Trophoblast cell (in vitro differentiated cells and primary cell): ENCODE measurements at regions not wholly inside any gene's neighbourhood (a gene's known extent, or its start where the extent isn't known, plus 50 kb on each side); places are given as distances from the start of the nearest gene placed in this dataset.

ENCODE experiments used
- DNase-seq, 2 donors: peaks; one replicate each; pipeline ENCODE4 v3.0.0-alpha.2; 2016
- H2AFZ ChIP-seq: 2 replicates; pipeline ENCODE4 v1.6.1; 2013; ENCODE audit warnings: low read length, moderate library complexity, mild to moderate bottlenecking; ENCODE audit not compliant: insufficient read depth, poor library complexity
- H2AK5ac ChIP-seq: 2 replicates; pipeline ENCODE4 v1.6.1; 2013; ENCODE audit warnings: mild to moderate bottlenecking, low read length
- H2BK120ac ChIP-seq: 2 replicates; pipeline ENCODE4 v1.6.1; 2013; ENCODE audit warnings: low read length, mild to moderate bottlenecking, moderate library complexity; ENCODE audit not compliant: insufficient read depth, poor library complexity
- H2BK12ac ChIP-seq: 2 replicates; pipeline ENCODE4 v1.6.1; 2013; ENCODE audit warnings: mild to moderate bottlenecking, low read length, moderate library complexity
- H2BK5ac ChIP-seq: 2 replicates; pipeline ENCODE4 v1.6.1; 2013; ENCODE audit warnings: low read length, low read depth, moderate library complexity, mild to moderate bottlenecking; ENCODE audit not compliant: poor library complexity
- H3K14ac ChIP-seq: 2 replicates; pipeline ENCODE4 v1.6.1; 2013; ENCODE audit warnings: mild to moderate bottlenecking, low read length
- H3K18ac ChIP-seq: 2 replicates; pipeline ENCODE4 v1.6.1; 2013; ENCODE audit warnings: mild to moderate bottlenecking, low read length
- H3K23ac ChIP-seq: 2 replicates; pipeline ENCODE4 v1.6.1; 2013; ENCODE audit warnings: low read length
- H3K27ac ChIP-seq: 2 replicates; pipeline ENCODE4 v1.5.1; 2013; ENCODE audit warnings: low read depth, mild to moderate bottlenecking, inconsistent platforms, low read length, moderate library complexity
- H3K27me3 ChIP-seq: 2 replicates; pipeline ENCODE4 v1.6.1; 2013; ENCODE audit warnings: inconsistent platforms, mild to moderate bottlenecking, low read length, moderate library complexity; ENCODE audit not compliant: insufficient read depth
- H3K36me3 ChIP-seq, 2 experiments: 1 replicate in 1 of 2; 2 replicates in 1 of 2; pipeline ENCODE4 v1.6.1; 2013; ENCODE audit warnings: low read length in 2 of 2, mild to moderate bottlenecking in 2 of 2, moderate library complexity in 1 of 2; ENCODE audit not compliant: insufficient read depth in 2 of 2, control insufficient read depth in 1 of 2
- H3K4ac ChIP-seq: 2 replicates; pipeline ENCODE4 v1.6.1; 2013; ENCODE audit warnings: low read depth, mild to moderate bottlenecking, low read length, moderate library complexity
- H3K4me1 ChIP-seq, 2 experiments: 1 replicate in 1 of 2; 2 replicates in 1 of 2; pipeline ENCODE4 v1.6.1; 2013; ENCODE audit warnings: low read length in 2 of 2, mild to moderate bottlenecking in 2 of 2, moderate library complexity in 1 of 2; ENCODE audit not compliant: insufficient read depth in 2 of 2, control insufficient read depth in 1 of 2
- H3K4me2 ChIP-seq: 2 replicates; pipeline ENCODE4 v1.6.1; 2013; ENCODE audit warnings: inconsistent platforms, mild to moderate bottlenecking, low read length, moderate library complexity
- H3K4me3 ChIP-seq: 2 replicates; pipeline ENCODE4 v1.5.1; 2013; ENCODE audit warnings: mild to moderate bottlenecking, low read depth, low read length, inconsistent platforms
- H3K79me1 ChIP-seq: one replicate; pipeline ENCODE4 v1.6.1; 2013; ENCODE audit warnings: low read length
- H3K79me2 ChIP-seq: 2 replicates; pipeline ENCODE4 v1.6.1; 2013; ENCODE audit warnings: low read length, mild to moderate bottlenecking; ENCODE audit not compliant: control insufficient read depth, insufficient read depth, poor library complexity
- H3K9ac ChIP-seq: 2 replicates; pipeline ENCODE4 v1.6.1; 2013; ENCODE audit warnings: mild to moderate bottlenecking, low read length
- H3K9me3 ChIP-seq: 2 replicates; pipeline ENCODE4 v1.6.1; 2013; ENCODE audit warnings: low read depth, mild to moderate bottlenecking, control low read depth, inconsistent platforms, low read length; ENCODE audit not compliant: insufficient read depth
- H4K12ac ChIP-seq: 2 replicates; pipeline ENCODE4 v1.6.1; 2013; ENCODE audit warnings: low read depth, mild to moderate bottlenecking, low read length, moderate library complexity
- H4K8ac ChIP-seq: 2 replicates; pipeline ENCODE4 v1.6.1; 2013; ENCODE audit warnings: low read depth, mild to moderate bottlenecking, low read length, moderate library complexity
- H4K91ac ChIP-seq: one replicate; pipeline ENCODE4 v1.6.1; 2013; ENCODE audit warnings: low read depth, mild to moderate bottlenecking, low read length, moderate library complexity
- WGBS: extraction: QIAGEN DNeasy Blood & Tissue Kit; methylation state at CpG from one replicate; pipeline ENCODE4 v1.1.7; 2013; ENCODE audit warnings: missing lambda C conversion rate; ENCODE audit not compliant: insufficient read length, insufficient coverage; ENCODE audit errors: extremely low coverage; 5-methylcytosine and 5-hydroxymethylcytosine counted together

DNA sequence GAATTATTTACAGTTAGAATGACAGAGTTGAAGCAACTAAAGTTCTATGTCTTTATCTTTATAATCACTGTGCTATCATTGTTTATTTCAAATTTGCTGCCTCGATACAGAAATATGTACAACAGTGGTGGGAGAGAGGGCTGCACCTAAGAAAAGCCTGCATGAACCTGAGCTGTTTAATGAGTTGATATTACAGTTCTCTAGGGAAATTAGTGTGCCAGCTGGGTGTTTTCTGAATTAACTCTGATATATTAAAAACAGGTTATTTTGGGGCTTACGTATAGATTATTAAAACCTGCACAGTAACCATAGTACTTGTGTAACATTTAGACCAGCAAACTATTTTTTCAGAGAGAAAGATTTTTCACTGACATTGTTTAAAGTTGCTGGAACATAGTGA lies 750.5 kb upstream of the DDX18 start:
- no peak overlapping the region for H3K14ac ChIP-seq
- H3K4me3 ChIP-seq, result no peak overlapping the region
- H3K36me3 ChIP-seq, result no peaks in the 10 kb centered on the region
- no peaks in the 10 kb centered on the region for H3K79me2 ChIP-seq
- no peaks in the 10 kb centered on the region for H3K4me1 ChIP-seq
- no peak overlapping the region for H2BK5ac ChIP-seq
- H4K91ac ChIP-seq, result no peak overlapping the region
- DNase-seq, result no peak
- no peak overlapping the region for H4K12ac ChIP-seq
- no peak overlapping the region for H4K8ac ChIP-seq
- H2AK5ac ChIP-seq, result no peak overlapping the region
- H3K27ac ChIP-seq, result no peak overlapping the region
- no peak overlapping the region for H3K18ac ChIP-seq
- no peak overlapping the region for H2BK120ac ChIP-seq
- H3K4ac ChIP-seq, result no peak overlapping the region
- no peak overlapping the region for H2BK12ac ChIP-seq
- no CpG with 5 or more reads among the region's 2 CpGs for WGBS
- H3K9me3 ChIP-seq, result no peaks in the 10 kb centered on the region
- H3K79me1 ChIP-seq, result peaks cover 3% of the 10 kb centered on the region
- no peak overlapping the region for H3K9ac ChIP-seq
- H3K4me2 ChIP-seq, result no peak overlapping the region
- H2AFZ ChIP-seq, result no peak overlapping the region
- H3K23ac ChIP-seq, result no peak overlapping the region
- H3K27me3 ChIP-seq, result no peaks in the 10 kb centered on the region

DNA sequence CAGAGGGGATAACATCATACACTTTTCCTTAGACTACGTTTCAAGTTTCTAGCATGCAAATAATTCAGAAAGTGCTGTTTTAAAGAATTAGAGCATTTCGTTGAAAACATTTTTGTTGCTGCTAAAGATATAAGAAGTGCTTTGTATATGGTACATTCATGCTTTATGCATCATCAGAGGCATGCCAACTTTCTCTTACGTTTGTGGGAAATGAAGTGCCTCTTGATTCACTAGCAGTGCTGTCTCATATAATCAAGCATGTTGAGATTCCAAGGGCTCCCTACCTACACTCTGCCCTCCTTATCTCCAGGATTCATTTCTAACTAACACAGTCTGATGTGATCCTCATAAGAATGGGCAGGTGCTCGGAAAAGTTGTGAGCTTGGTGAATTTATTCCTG lies 748.6 kb upstream of the DDX18 start:
- H2AFZ ChIP-seq, result no peak overlapping the region
- WGBS, result no CpG with 5 or more reads among the region's 4 CpGs
- no peaks in the 10 kb centered on the region for H3K27me3 ChIP-seq
- H2BK120ac ChIP-seq, result no peak overlapping the region
- H2BK12ac ChIP-seq, result no peak overlapping the region
- no peak overlapping the region for H3K23ac ChIP-seq
- DNase-seq, result no peak
- no peak overlapping the region for H4K12ac ChIP-seq
- H4K91ac ChIP-seq, result no peak overlapping the region
- H3K79me2 ChIP-seq, result no peaks in the 10 kb centered on the region
- H3K4me3 ChIP-seq, result no peak overlapping the region
- no peak overlapping the region for H2BK5ac ChIP-seq
- no peak overlapping the region for H3K4ac ChIP-seq
- no peaks in the 10 kb centered on the region for H3K4me1 ChIP-seq
- no peak overlapping the region for H3K27ac ChIP-seq
- H3K79me1 ChIP-seq, result no peaks in the 10 kb centered on the region
- H3K14ac ChIP-seq, result no peak overlapping the region
- H3K9me3 ChIP-seq, result peaks cover 3% of the 10 kb centered on the region
- no peak overlapping the region for H2AK5ac ChIP-seq
- no peak overlapping the region for H3K18ac ChIP-seq
- H3K9ac ChIP-seq, result no peak overlapping the region
- no peaks in the 10 kb centered on the region for H3K36me3 ChIP-seq
- H4K8ac ChIP-seq, result no peak overlapping the region
- H3K4me2 ChIP-seq, result no peak overlapping the region

DNA sequence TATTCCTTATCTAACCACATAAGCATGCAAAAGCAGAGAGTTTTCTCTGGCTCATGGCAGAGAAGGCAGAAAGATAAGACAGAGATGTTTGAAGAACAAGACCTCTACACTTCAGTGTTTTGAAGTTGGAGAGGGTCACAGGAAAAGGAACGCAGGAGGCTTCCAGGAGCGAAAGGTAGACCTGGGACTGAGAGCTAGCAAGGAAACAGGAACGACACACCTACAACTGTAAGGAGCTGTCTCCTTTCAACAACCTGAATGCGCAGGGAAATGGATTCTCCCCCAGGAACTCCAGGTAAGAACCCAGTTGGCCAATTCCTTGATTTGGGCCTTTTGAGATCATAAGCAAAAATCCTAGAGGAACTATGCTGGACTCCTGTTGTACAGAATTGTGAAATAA lies 746.6 kb upstream of the DDX18 start:
- H3K36me3 ChIP-seq, result no peaks in the 10 kb centered on the region
- H3K18ac ChIP-seq, result no peak overlapping the region
- H4K12ac ChIP-seq, result no peak overlapping the region
- H2BK12ac ChIP-seq, result no peak overlapping the region
- H3K4me1 ChIP-seq, result no peaks in the 10 kb centered on the region
- H3K79me1 ChIP-seq, result no peaks in the 10 kb centered on the region
- H3K27me3 ChIP-seq, result no peaks in the 10 kb centered on the region
- H3K9me3 ChIP-seq, result peaks cover 13% of the 10 kb centered on the region
- H3K14ac ChIP-seq, result no peak overlapping the region
- H3K4ac ChIP-seq, result no peak overlapping the region
- H3K9ac ChIP-seq, result no peak overlapping the region
- H2BK120ac ChIP-seq, result no peak overlapping the region
- no peak overlapping the region for H4K91ac ChIP-seq
- DNase-seq, result no peak
- no peak overlapping the region for H2BK5ac ChIP-seq
- H3K79me2 ChIP-seq, result no peaks in the 10 kb centered on the region
- H3K27ac ChIP-seq, result no peak overlapping the region
- no peak overlapping the region for H3K4me2 ChIP-seq
- H3K23ac ChIP-seq, result no peak overlapping the region
- H4K8ac ChIP-seq, result no peak overlapping the region
- no peak overlapping the region for H2AFZ ChIP-seq
- no peak overlapping the region for H3K4me3 ChIP-seq
- WGBS, result no CpG with 5 or more reads among the region's 4 CpGs
- H2AK5ac ChIP-seq, result no peak overlapping the region

DNA sequence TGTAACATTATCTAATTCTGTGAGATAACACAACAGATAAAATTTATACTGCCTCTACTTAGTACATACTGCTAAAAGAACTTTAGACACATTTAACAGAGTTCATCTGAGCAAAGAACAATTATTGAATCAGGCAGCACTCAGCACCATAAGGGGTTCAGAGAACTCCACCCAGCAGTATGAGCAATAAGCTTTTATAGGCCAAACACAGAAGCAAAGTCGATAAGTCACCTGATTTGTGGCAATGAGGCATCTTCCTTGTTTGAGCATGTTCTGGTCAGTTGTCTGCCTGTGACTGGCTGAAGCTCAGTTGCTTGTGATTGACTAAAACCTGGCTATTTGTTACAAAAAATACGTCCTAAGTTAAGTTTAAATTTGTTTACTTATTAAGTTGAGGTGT lies 746.1 kb upstream of the DDX18 start:
- WGBS, result no CpG with 5 or more reads among the region's 2 CpGs

More for the DNA sequence above, 746.1 kb upstream of the DDX18 start:
- H3K23ac ChIP-seq, result no peak overlapping the region
- no peak overlapping the region for H3K18ac ChIP-seq
- H3K4ac ChIP-seq, result no peak overlapping the region
- H4K8ac ChIP-seq, result no peak overlapping the region
- peaks cover 13% of the 10 kb centered on the region for H3K9me3 ChIP-seq
- H3K27ac ChIP-seq, result no peak overlapping the region
- no peaks in the 10 kb centered on the region for H3K4me1 ChIP-seq
- no peak overlapping the region for H2BK12ac ChIP-seq
- no peak overlapping the region for H2AK5ac ChIP-seq
- H3K79me2 ChIP-seq, result no peaks in the 10 kb centered on the region
- H2AFZ ChIP-seq, result no peak overlapping the region
- H3K4me3 ChIP-seq, result no peak overlapping the region
- no peak for DNase-seq
- no peaks in the 10 kb centered on the region for H3K27me3 ChIP-seq
- H3K14ac ChIP-seq, result no peak overlapping the region
- H2BK120ac ChIP-seq, result no peak overlapping the region
- H3K4me2 ChIP-seq, result no peak overlapping the region
- no peaks in the 10 kb centered on the region for H3K36me3 ChIP-seq
- H3K9ac ChIP-seq, result no peak overlapping the region
- H4K12ac ChIP-seq, result no peak overlapping the region
- H4K91ac ChIP-seq, result no peak overlapping the region
- H2BK5ac ChIP-seq, result no peak overlapping the region
- no peaks in the 10 kb centered on the region for H3K79me1 ChIP-seq
